ENCODE measurements at regions not wholly inside any gene's neighbourhood (a gene's known extent, or its start where the extent isn't known, plus 50 kb on each side); places are given as distances from the start of the nearest gene placed in this dataset.

DNA sequence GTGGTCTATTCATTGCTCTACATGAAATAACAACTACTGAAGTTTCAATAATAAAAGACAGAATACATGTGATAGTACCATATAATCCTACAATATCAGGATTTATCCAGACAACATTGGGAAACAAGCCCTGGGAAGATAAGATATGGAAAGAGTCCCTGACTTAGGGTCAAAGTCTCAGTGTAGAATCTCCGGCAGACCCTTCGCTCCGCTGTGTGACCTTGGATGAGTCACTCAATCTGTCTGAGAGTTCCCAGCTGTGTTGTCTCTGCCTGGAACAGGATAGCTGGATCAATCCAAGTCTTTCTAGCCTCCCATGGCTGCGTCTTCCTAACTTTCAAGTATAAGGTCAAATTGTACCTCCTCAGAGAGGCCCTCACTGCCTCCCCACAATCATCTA is 335.9 kb downstream of the TMEM114 start:
- H3K9me2 ChIP-seq (replicated peaks; ENCODE audit: insufficient read depth, low read length) = no peaks in the 10 kb centered on the region
- no peaks in the 10 kb centered on the region for H3K36me3 ChIP-seq (replicated peaks; ENCODE audit: insufficient read depth, low read length)
- no peaks in the 10 kb centered on the region for H4K20me1 ChIP-seq (ENCODE audit: insufficient read depth, low read length)

DNA sequence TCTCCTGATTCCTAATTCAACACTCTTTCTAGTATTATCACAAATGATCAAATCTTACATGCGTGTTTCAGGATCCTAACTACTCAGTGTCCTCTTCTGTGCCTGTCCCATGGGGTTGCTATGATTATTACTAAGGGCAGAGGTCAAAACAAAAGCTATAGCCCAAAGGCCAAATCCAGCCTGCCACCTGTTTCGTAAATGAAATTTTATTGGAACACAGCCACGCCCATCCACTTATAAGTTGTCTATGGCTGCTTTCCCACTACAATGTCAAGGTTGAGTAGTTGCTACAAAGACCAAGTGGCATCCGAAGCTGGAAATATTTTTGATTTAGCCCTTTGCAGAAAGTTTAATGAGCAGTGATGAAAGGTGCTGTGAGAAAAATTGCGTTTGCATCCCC is 336.6 kb downstream of the TMEM114 start:
- Histone ChIP-seq H3K9ac (ENCODE audit: low read length) (no peak overlapping the region), H3K4me2 (ENCODE audit: low read depth, low read length) (no peak overlapping the region), H3K27me3 (replicated peaks; ENCODE audit: insufficient read depth, low read length) (no peaks in the 10 kb centered on the region), H3F3A (ENCODE audit: insufficient read depth, low read length) (no peaks in the 10 kb centered on the region), H3K9me2 (replicated peaks; ENCODE audit: insufficient read depth, low read length) (no peaks in the 10 kb centered on the region), H4K20me1 (ENCODE audit: insufficient read depth, low read length) (no peaks in the 10 kb centered on the region), H3K36me3 (replicated peaks; ENCODE audit: insufficient read depth, low read length) (no peaks in the 10 kb centered on the region), H3K27ac (ENCODE audit: low read length) (no peak overlapping the region), H3K79me2 (ENCODE audit: low read length) (no peaks in the 10 kb centered on the region), H3K4me1 (ENCODE audit: low read length) (no peaks in the 10 kb centered on the region), H3K4me3 (ENCODE audit: low read length) (no peak overlapping the region), H3K9me3 (replicated peaks; ENCODE audit: insufficient read depth, low read length) (no peaks in the 10 kb centered on the region), H2AFZ (ENCODE audit: low read length) (no peak overlapping the region)
- no peak for DNase-seq
- no peak for TF ChIP-seq EZH2phosphoT487 (IDR thresholded peaks at IDR 0.05; ENCODE audit: low read length)
- TF ChIP-seq EZH2 (optimal IDR thresholded peaks at IDR 0.05; ENCODE audit: low read depth, low read length) = no peak
- TF ChIP-seq, protein P1, sequence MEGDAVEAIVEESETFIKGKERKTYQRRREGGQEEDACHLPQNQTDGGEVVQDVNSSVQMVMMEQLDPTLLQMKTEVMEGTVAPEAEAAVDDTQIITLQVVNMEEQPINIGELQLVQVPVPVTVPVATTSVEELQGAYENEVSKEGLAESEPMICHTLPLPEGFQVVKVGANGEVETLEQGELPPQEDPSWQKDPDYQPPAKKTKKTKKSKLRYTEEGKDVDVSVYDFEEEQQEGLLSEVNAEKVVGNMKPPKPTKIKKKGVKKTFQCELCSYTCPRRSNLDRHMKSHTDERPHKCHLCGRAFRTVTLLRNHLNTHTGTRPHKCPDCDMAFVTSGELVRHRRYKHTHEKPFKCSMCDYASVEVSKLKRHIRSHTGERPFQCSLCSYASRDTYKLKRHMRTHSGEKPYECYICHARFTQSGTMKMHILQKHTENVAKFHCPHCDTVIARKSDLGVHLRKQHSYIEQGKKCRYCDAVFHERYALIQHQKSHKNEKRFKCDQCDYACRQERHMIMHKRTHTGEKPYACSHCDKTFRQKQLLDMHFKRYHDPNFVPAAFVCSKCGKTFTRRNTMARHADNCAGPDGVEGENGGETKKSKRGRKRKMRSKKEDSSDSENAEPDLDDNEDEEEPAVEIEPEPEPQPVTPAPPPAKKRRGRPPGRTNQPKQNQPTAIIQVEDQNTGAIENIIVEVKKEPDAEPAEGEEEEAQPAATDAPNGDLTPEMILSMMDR (IDR thresholded peaks at IDR 0.05; ENCODE audit: low read length) = no peak

More for the DNA sequence above, 335.9 kb downstream of the TMEM114 start:
- no peak for DNase-seq
- Histone ChIP-seq H3K9me3 (replicated peaks; ENCODE audit: insufficient read depth, low read length) (no peaks in the 10 kb centered on the region), H3K27ac (ENCODE audit: low read length) (no peak overlapping the region), H2AFZ (ENCODE audit: low read length) (no peak overlapping the region), H3K9ac (ENCODE audit: low read length) (no peak overlapping the region), H3K79me2 (ENCODE audit: low read length) (no peaks in the 10 kb centered on the region), H3K4me2 (ENCODE audit: low read depth, low read length) (no peak overlapping the region), H3K27me3 (replicated peaks; ENCODE audit: insufficient read depth, low read length) (no peaks in the 10 kb centered on the region), H3K4me1 (ENCODE audit: low read length) (no peaks in the 10 kb centered on the region), H3F3A (ENCODE audit: insufficient read depth, low read length) (no peaks in the 10 kb centered on the region), H3K4me3 (ENCODE audit: low read length) (no peak overlapping the region)
- TF ChIP-seq EZH2 (optimal IDR thresholded peaks at IDR 0.05; ENCODE audit: low read depth, low read length) = no peak
- TF ChIP-seq, protein P1 (IDR thresholded peaks at IDR 0.05; ENCODE audit: low read length) = no peak
- TF ChIP-seq EZH2phosphoT487 (IDR thresholded peaks at IDR 0.05; ENCODE audit: low read length) = no peak

DNA sequence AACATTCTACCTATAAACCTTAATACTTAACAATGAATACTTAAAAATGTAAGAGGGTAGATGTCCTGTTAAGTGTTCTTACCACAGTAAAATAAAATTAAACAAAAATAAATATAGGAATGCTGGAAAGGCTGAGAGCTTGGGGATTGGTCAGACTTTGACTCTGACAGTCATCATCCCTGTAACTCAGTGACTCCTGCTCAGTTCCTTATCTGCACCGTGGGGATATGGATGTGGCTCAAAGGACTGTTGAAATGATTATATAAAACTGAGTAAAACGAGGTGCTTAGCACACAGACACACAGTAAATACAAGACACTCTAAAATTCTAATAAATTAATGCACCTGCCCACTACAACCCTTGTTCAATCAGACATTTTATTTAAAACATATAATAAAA is 338.6 kb downstream of the TMEM114 start:
- Histone ChIP-seq H3K4me2 (ENCODE audit: low read depth, low read length) (no peak overlapping the region), H3F3A (ENCODE audit: insufficient read depth, low read length) (no peaks in the 10 kb centered on the region), H3K4me1 (ENCODE audit: low read length) (no peaks in the 10 kb centered on the region), H2AFZ (ENCODE audit: low read length) (no peak overlapping the region), H3K79me2 (ENCODE audit: low read length) (no peaks in the 10 kb centered on the region), H3K27me3 (replicated peaks; ENCODE audit: insufficient read depth, low read length) (no peaks in the 10 kb centered on the region), H3K9ac (ENCODE audit: low read length) (no peak overlapping the region), H4K20me1 (ENCODE audit: insufficient read depth, low read length) (no peaks in the 10 kb centered on the region), H3K27ac (ENCODE audit: low read length) (no peak overlapping the region), H3K9me2 (replicated peaks; ENCODE audit: insufficient read depth, low read length) (no peaks in the 10 kb centered on the region), H3K36me3 (replicated peaks; ENCODE audit: insufficient read depth, low read length) (no peaks in the 10 kb centered on the region), H3K4me3 (ENCODE audit: low read length) (no peak overlapping the region), H3K9me3 (replicated peaks; ENCODE audit: insufficient read depth, low read length) (no peaks in the 10 kb centered on the region)
- TF ChIP-seq EZH2 (optimal IDR thresholded peaks at IDR 0.05; ENCODE audit: low read depth, low read length) (no peak), EZH2phosphoT487 (IDR thresholded peaks at IDR 0.05; ENCODE audit: low read length) (no peak)
- TF ChIP-seq, protein P1 (IDR thresholded peaks at IDR 0.05; ENCODE audit: low read length) = no peak
- DNase-seq = no peak

All from MM.1S (cell line).